ENCODE measurements at regions not wholly inside any gene's neighbourhood (a gene's known extent, or its start where the extent isn't known, plus 50 kb on each side); places are given as distances from the start of the nearest gene placed in this dataset.

DNA sequence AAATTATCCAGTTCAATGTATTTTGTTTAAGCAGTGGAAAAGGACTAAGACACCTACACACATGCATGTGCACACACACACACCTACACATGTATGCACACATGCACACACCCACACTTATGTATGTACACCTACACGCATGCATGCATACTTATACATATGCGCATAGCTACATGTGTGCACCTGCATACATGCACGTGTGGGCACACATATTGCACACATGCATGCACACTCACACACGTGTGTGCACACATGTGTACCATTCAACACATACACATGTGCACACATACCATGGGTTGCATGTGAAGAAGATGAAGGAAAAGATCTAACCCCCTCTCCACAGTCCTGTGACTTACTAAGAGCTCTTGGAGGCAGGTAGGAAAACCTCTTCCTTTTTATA, 122.0 kb upstream of the MAFB start:
- TF ChIP-seq POLR2A (IDR thresholded peaks at IDR 0.05; ENCODE audit: low read depth, low read length) = no peak
- TF ChIP-seq TAF1 (IDR thresholded peaks at IDR 0.05; ENCODE audit: low read depth, low read length) = no peak
- TF ChIP-seq POLR2AphosphoS5 (IDR thresholded peaks at IDR 0.05; ENCODE audit: low read depth, low read length) = no peak
